ENCODE measurements at regions not wholly inside any gene's neighbourhood (a gene's known extent, or its start where the extent isn't known, plus 50 kb on each side); places are given as distances from the start of the nearest gene placed in this dataset.

- ATAC-seq (ENCODE audit: insufficient read depth, low FRiP score) (no peak), DNase-seq (no peak)
- WGBS, 2 donors, result 92% methylated on average over 10 of the region's 10 CpGs
- Histone ChIP-seq H3K4me3 (no peak overlapping the region), H3K36me3 (ENCODE audit: control insufficient read depth in 4 of 4, insufficient read depth in 4 of 4, low read length in 4 of 4) (no peaks in the 10 kb centered on the region), H3K27ac (ENCODE audit: low read depth in 1 of 2, low read length in 1 of 2) (no peak overlapping the region), H3K9me3 (ENCODE audit: control insufficient read depth in 4 of 4, insufficient read depth in 3 of 4, low read length in 3 of 4) (peaks cover 0 to 2% (median 0%) of the 10 kb centered on the region in 4 donors), H3K9ac (ENCODE audit: insufficient read depth in 1 of 2, low read length in 2 of 2) (no peak overlapping the region), H3K27me3 (ENCODE audit: control insufficient read depth in 3 of 3, insufficient read depth in 3 of 3, low read length in 2 of 3) (no peaks in the 10 kb centered on the region), H3K4me1 (ENCODE audit: control insufficient read depth in 5 of 5, insufficient read depth in 5 of 5, low read length in 5 of 5) (peaks cover 0 to 7% (median 3%) of the 10 kb centered on the region in 5 donors)
- TF ChIP-seq CTCF (IDR thresholded peaks at IDR 0.05; ENCODE audit: control extremely low read depth, extremely low read depth), result no peak
Measured at GRCh38 chr2:11962707-11963328, 216.4 kb downstream of the LPIN1 start.

GRCh38 chr2:11963966-11964365 is 217.5 kb downstream of the LPIN1 start:
- ATAC-seq (ENCODE audit: insufficient read depth, low FRiP score) (no peak), DNase-seq (no peak)
- H3K4me3 ChIP-seq, result no peak overlapping the region
- TF ChIP-seq CTCF (IDR thresholded peaks at IDR 0.05; ENCODE audit: control extremely low read depth, extremely low read depth), result no peak
- H3K9me3 ChIP-seq (ENCODE audit: control insufficient read depth in 4 of 4, insufficient read depth in 3 of 4, low read length in 3 of 4), result peaks cover 0 to 2% (median 0%) of the 10 kb centered on the region in 4 donors
- no peak overlapping the region for H3K9ac ChIP-seq (ENCODE audit: insufficient read depth in 1 of 2, low read length in 2 of 2)
- H3K36me3 ChIP-seq (ENCODE audit: control insufficient read depth in 4 of 4, insufficient read depth in 4 of 4, low read length in 4 of 4), result no peaks in the 10 kb centered on the region
- H3K27ac ChIP-seq (ENCODE audit: low read depth in 1 of 2, low read length in 1 of 2), result no peak overlapping the region
- 93% methylated on average over 1 of the region's 1 CpG for WGBS, 2 donors
- H3K4me1 ChIP-seq (ENCODE audit: control insufficient read depth in 5 of 5, insufficient read depth in 5 of 5, low read length in 5 of 5), result peaks cover 0 to 14% (median 3%) of the 10 kb centered on the region in 5 donors
- H3K27me3 ChIP-seq (ENCODE audit: control insufficient read depth in 3 of 3, insufficient read depth in 3 of 3, low read length in 2 of 3), result no peaks in the 10 kb centered on the region

DNA sequence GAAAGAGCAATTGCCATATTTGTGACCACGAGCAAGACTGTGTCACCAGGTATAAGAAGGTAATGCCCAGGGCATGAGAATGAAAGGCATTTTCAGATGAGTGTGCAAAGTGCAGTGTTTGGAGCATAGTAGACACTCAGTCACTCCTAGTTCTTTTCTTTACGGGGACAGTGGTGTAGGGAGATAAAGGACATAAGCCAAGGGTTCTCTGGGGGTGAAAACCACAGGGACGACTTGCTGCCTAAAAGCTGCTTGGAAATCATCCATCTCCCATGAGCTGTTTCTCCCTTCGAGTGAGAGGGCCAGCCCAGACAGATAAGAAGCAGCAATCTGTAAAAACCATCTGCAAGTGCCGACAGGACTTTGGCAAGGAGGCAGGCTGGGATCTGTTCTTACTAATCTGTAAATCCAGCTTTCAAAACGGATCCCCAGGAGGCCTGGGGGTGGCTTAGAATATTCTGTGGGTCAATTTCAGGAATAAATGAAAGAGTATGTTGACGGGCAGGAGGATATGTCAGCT is 221.6 kb downstream of the LPIN1 start:
- DNase-seq (peak; percentile 53 to 90 (median 79)), ATAC-seq (ENCODE audit: insufficient read depth, low FRiP score) (no peak)
- peaks cover 0 to under 1% (median 0%) of the 10 kb centered on the region in 4 donors for H3K9me3 ChIP-seq (ENCODE audit: control insufficient read depth in 4 of 4, insufficient read depth in 3 of 4, low read length in 3 of 4)
- no peak overlapping the region for H3K27ac ChIP-seq (ENCODE audit: low read depth in 1 of 2, low read length in 1 of 2)
- TF ChIP-seq CTCF (IDR thresholded peaks at IDR 0.05; ENCODE audit: control extremely low read depth, extremely low read depth), result no peak
- WGBS, 2 donors, result 24 to 35% methylated on average over 7 of the region's 7 CpGs
- H3K36me3 ChIP-seq (ENCODE audit: control insufficient read depth in 4 of 4, insufficient read depth in 4 of 4, low read length in 4 of 4), result no peaks in the 10 kb centered on the region
- H3K27me3 ChIP-seq (ENCODE audit: control insufficient read depth in 3 of 3, insufficient read depth in 3 of 3, low read length in 2 of 3), result no peaks in the 10 kb centered on the region
- no peak overlapping the region for H3K9ac ChIP-seq (ENCODE audit: insufficient read depth in 1 of 2, low read length in 2 of 2)
- no peak overlapping the region for H3K4me3 ChIP-seq
- H3K4me1 ChIP-seq (ENCODE audit: control insufficient read depth in 5 of 5, insufficient read depth in 5 of 5, low read length in 5 of 5), result peaks cover 0 to 14% (median 2%) of the 10 kb centered on the region in 5 donors

Data from lung (tissue), 11 donors.